H9 (cell line): ENCODE measurements at regions not wholly inside any gene's neighbourhood (a gene's known extent, or its start where the extent isn't known, plus 50 kb on each side); places are given as distances from the start of the nearest gene placed in this dataset.

Experiments
- DNase-seq: peaks from one replicate; pipeline ENCODE4 v3.0.0-alpha.2; 2017
- H2AFZ ChIP-seq: one replicate; pipeline ENCODE4 v1.6.1; 2013; ENCODE audit warnings: mild to moderate bottlenecking, low read length, control low read depth, moderate library complexity
- H2AK5ac ChIP-seq: 2 replicates; pipeline ENCODE4 v1.6.1; 2013; ENCODE audit warnings: low read length, control low read depth, mixed read lengths; ENCODE audit not compliant: insufficient read length
- H2BK120ac ChIP-seq: one replicate; pipeline ENCODE4 v1.6.1; 2013; ENCODE audit warnings: low read depth, mild to moderate bottlenecking, low read length, control low read depth, inconsistent platforms; ENCODE audit not compliant: poor library complexity, severe bottlenecking
- H2BK12ac ChIP-seq: 2 replicates; pipeline ENCODE4 v1.6.1; 2013; ENCODE audit warnings: low read length, control low read depth, mixed read lengths, low read depth; ENCODE audit not compliant: insufficient read length
- H2BK15ac ChIP-seq: 2 replicates; pipeline ENCODE4 v1.6.1; 2013; ENCODE audit warnings: low read depth, low read length, control low read depth
- H2BK20ac ChIP-seq: one replicate; pipeline ENCODE4 v1.6.1; 2013; ENCODE audit warnings: low read depth, mild to moderate bottlenecking, low read length, control low read depth, inconsistent platforms; ENCODE audit not compliant: poor library complexity, severe bottlenecking
- H2BK5ac ChIP-seq: 2 replicates; pipeline ENCODE4 v1.6.1; 2013; ENCODE audit warnings: low read length, control low read depth, mixed read lengths; ENCODE audit not compliant: insufficient read length
- H3K14ac ChIP-seq: 2 replicates; pipeline ENCODE4 v1.6.1; 2013; ENCODE audit warnings: low read length, control low read depth; ENCODE audit not compliant: insufficient read depth
- H3K18ac ChIP-seq: 2 replicates; pipeline ENCODE4 v1.6.1; 2013; ENCODE audit warnings: low read depth, mild to moderate bottlenecking, mixed read lengths, low read length, control low read depth; ENCODE audit not compliant: insufficient read length
- H3K23ac ChIP-seq: 2 replicates; pipeline ENCODE4 v1.6.1; 2013; ENCODE audit warnings: low read length, control low read depth, mixed read lengths, low read depth; ENCODE audit not compliant: insufficient read length
- H3K23me2 ChIP-seq: 2 replicates; pipeline ENCODE4 v1.6.1; 2013; ENCODE audit warnings: low read depth, mild to moderate bottlenecking, mixed read lengths, low read length, control low read depth; ENCODE audit not compliant: insufficient read length, poor library complexity, severe bottlenecking
- H3K27ac ChIP-seq: 2 replicates; pipeline ENCODE4 v1.5.1; 2013; ENCODE audit warnings: low read length, control low read depth, mixed read lengths, low read depth; ENCODE audit not compliant: insufficient read length
- H3K27me3 ChIP-seq: 2 replicates; pipeline ENCODE4 v1.6.1; 2013; ENCODE audit warnings: low read length, control low read depth, inconsistent platforms; ENCODE audit not compliant: insufficient read depth
- H3K4ac ChIP-seq: 2 replicates; pipeline ENCODE4 v1.6.1; 2013; ENCODE audit warnings: low read depth, mild to moderate bottlenecking, control low read depth, inconsistent platforms, low read length, moderate library complexity
- H3K4me1 ChIP-seq: 2 replicates; pipeline ENCODE4 v1.6.1; 2013; ENCODE audit warnings: low read length, control low read depth, inconsistent platforms; ENCODE audit not compliant: insufficient read depth
- H3K4me2 ChIP-seq: 2 replicates; pipeline ENCODE4 v1.6.1; 2013; ENCODE audit warnings: low read length, control low read depth, mixed read lengths; ENCODE audit not compliant: insufficient read length, insufficient read depth
- H3K56ac ChIP-seq: 2 replicates; pipeline ENCODE4 v1.6.1; 2013; ENCODE audit warnings: low read depth, mild to moderate bottlenecking, mixed read lengths, low read length, control low read depth; ENCODE audit not compliant: insufficient read length
- H3K79me1 ChIP-seq: 2 replicates; pipeline ENCODE4 v1.6.1; 2013; ENCODE audit warnings: low read depth, mild to moderate bottlenecking, moderate library complexity, low read length, control low read depth, inconsistent platforms; ENCODE audit not compliant: insufficient read depth, poor library complexity, severe bottlenecking
- H3K79me2 ChIP-seq: 2 replicates; pipeline ENCODE4 v1.6.1; 2013; ENCODE audit warnings: low read length, control low read depth, inconsistent platforms; ENCODE audit not compliant: insufficient read depth
- H3K9ac ChIP-seq: 2 replicates; pipeline ENCODE4 v1.6.1; 2013; ENCODE audit warnings: low read length, control low read depth, mixed read lengths; ENCODE audit not compliant: insufficient read length; ENCODE audit errors: extremely low read depth
- H3K9me3 ChIP-seq: one replicate; pipeline ENCODE4 v1.6.1; 2013; ENCODE audit warnings: low read depth, low read length, inconsistent platforms; ENCODE audit not compliant: control insufficient read depth
- H3T11ph ChIP-seq: one replicate; pipeline ENCODE4 v1.6.1; 2013; ENCODE audit warnings: mild to moderate bottlenecking, low read length, control low read depth, inconsistent platforms
- H4K20me1 ChIP-seq: one replicate; pipeline ENCODE4 v1.6.1; 2013; ENCODE audit not compliant: control insufficient read depth, insufficient read length, insufficient read depth
- H4K5ac ChIP-seq: 2 replicates; pipeline ENCODE4 v1.6.1; 2013; ENCODE audit warnings: low read depth, mild to moderate bottlenecking, mixed read lengths, low read length, control low read depth; ENCODE audit not compliant: insufficient read length
- H4K8ac ChIP-seq: replicated peaks from 2 replicates; pipeline ENCODE4 v1.6.1; 2013; ENCODE audit warnings: low read length, control low read depth, mixed read lengths, low read depth; ENCODE audit not compliant: insufficient read length
- H4K91ac ChIP-seq: 2 replicates; pipeline ENCODE4 v1.6.1; 2013; ENCODE audit warnings: low read depth, mild to moderate bottlenecking, moderate library complexity, mixed read lengths, low read length, control low read depth; ENCODE audit not compliant: insufficient read length
- H3K27ac Mint-ChIP-seq, 3 experiments: 2 replicates in 2 of 3; 3 replicates in 1 of 3; pipeline ENCODE4 v1.8.0; 2020 to 2021; ENCODE audit warnings: mixed read lengths in 3 of 3, mild to moderate bottlenecking in 1 of 3, moderate library complexity in 1 of 3
- H3K27me3 Mint-ChIP-seq: 2 replicates; pipeline ENCODE4 v1.8.0; 2021; ENCODE audit warnings: low read depth, mild to moderate bottlenecking, moderate library complexity, mixed read lengths
- H3K36me3 Mint-ChIP-seq, 3 experiments: 2 replicates in 2 of 3; 3 replicates in 1 of 3; pipeline ENCODE4 v1.8.0; 2020 to 2021; ENCODE audit warnings: low read depth in 3 of 3, mixed read lengths in 3 of 3; ENCODE audit not compliant: insufficient read depth in 1 of 3
- H3K4me1 Mint-ChIP-seq, 2 experiments: 2 replicates each; pipeline ENCODE4 v1.8.0; 2020; ENCODE audit warnings: mixed read lengths in 2 of 2
- H3K4me3 Mint-ChIP-seq, 2 experiments: 2 replicates in 1 of 2; 3 replicates in 1 of 2; pipeline ENCODE4 v1.8.0; 2020 to 2021; ENCODE audit warnings: mild to moderate bottlenecking in 2 of 2, mixed read lengths in 2 of 2, moderate library complexity in 1 of 2
- H3K9me3 Mint-ChIP-seq, 2 experiments: 2 replicates in 1 of 2; 3 replicates in 1 of 2; pipeline ENCODE4 v1.8.0; 2020; ENCODE audit warnings: mild to moderate bottlenecking in 2 of 2, mixed read lengths in 2 of 2, moderate library complexity in 1 of 2
- CTCF ChIP-seq: fragments of 200-600 bp; sonication (generic); conservative IDR thresholded peaks from 3 replicates; pipeline ENCODE4 v1.8.0; 2021; ENCODE audit warnings: antibody characterized with exemption, mild to moderate bottlenecking

GRCh38 chr5:98111686-98112085 lies 661.8 kb upstream of the RGMB start:
- Histone ChIP-seq H2AK5ac (no peak overlapping the region), H3K79me2 (no peaks in the 10 kb centered on the region), H3K18ac (no peak overlapping the region), H3K79me1 (no peaks in the 10 kb centered on the region), H3K23me2 (no peaks in the 10 kb centered on the region), H3K14ac (no peak overlapping the region), H3K9ac (no peak overlapping the region), H2BK12ac (no peak overlapping the region), H2AFZ (no peak overlapping the region), H4K8ac (no peak overlapping the region), H2BK20ac (no peak overlapping the region), H3K23ac (no peak overlapping the region), H4K5ac (no peak overlapping the region), H2BK120ac (no peak overlapping the region), H2BK5ac (no peak overlapping the region), H3T11ph (no peak overlapping the region), H2BK15ac (no peak overlapping the region), H3K4me1 (no peaks in the 10 kb centered on the region), H4K91ac (no peak overlapping the region), H4K20me1 (no peaks in the 10 kb centered on the region), H3K27ac (no peak overlapping the region), H3K9me3 (no peaks in the 10 kb centered on the region), H3K4ac (no peak overlapping the region), H3K56ac (no peak overlapping the region), H3K27me3 (no peaks in the 10 kb centered on the region), H3K4me2 (no peak overlapping the region)
- DNase-seq, result no peak
- no peaks in the 10 kb centered on the region for H3K4me1 Mint-ChIP-seq
- H3K4me3 Mint-ChIP-seq, result no peak overlapping the region
- no peak overlapping the region for H3K27ac Mint-ChIP-seq
- H3K36me3 Mint-ChIP-seq, result peaks cover 4 to 16% (median 11%) of the 10 kb centered on the region in 3 experiments; a peak in 6 of 7 replicates
- TF ChIP-seq CTCF, result no peak; the same call in 2 of the 3 replicates
- peaks cover 19 to 23% of the 10 kb centered on the region in 2 experiments for H3K9me3 Mint-ChIP-seq
- no peaks in the 10 kb centered on the region for H3K27me3 Mint-ChIP-seq
